Testis (tissue), 2 donors: ENCODE measurements at regions not wholly inside any gene's neighbourhood (a gene's known extent, or its start where the extent isn't known, plus 50 kb on each side); places are given as distances from the start of the nearest gene placed in this dataset.

Experiments used
- POLR2A ChIP-seq: fragments of 450-650 bp; IDR thresholded peaks from one replicate; pipeline ENCODE4 v1.6.1; 2017; ENCODE audit warnings: antibody characterized with exemption, mild to moderate bottlenecking, moderate library complexity
- TF ChIP-seq, protein P1 (sequence below), 3 experiments: fragments of 450-650 bp in 2 of 3; fragments of 200-600 bp in 1 of 3; sonication (generic) in 1 of 3; IDR thresholded peaks; one replicate each; pipeline ENCODE4 v1.5.1; 2016 to 2019; ENCODE audit warnings: antibody characterized with exemption in 3 of 3, mild to moderate bottlenecking in 2 of 3, moderate library complexity in 1 of 3

DNA sequence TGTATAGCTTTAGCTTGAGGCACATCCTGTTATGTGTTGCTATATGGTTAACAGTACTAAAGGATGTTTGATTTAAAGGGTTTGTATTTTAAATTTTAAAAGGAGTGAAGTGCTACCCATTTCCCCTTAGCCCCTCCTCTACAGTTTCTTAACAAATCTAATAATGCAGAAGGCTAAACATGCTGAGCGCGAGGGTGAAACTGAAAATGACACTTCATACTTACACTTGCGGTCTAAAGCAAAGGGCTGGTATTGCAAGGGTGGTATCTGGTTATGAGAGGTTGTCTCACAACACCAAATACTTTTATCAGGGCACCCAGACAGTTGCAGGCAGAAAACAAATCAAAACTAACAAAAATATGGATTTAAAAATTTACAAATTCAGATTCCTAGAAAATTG lies 172.3 kb downstream of the SIPA1L2 start:
- TF ChIP-seq, protein P1, sequence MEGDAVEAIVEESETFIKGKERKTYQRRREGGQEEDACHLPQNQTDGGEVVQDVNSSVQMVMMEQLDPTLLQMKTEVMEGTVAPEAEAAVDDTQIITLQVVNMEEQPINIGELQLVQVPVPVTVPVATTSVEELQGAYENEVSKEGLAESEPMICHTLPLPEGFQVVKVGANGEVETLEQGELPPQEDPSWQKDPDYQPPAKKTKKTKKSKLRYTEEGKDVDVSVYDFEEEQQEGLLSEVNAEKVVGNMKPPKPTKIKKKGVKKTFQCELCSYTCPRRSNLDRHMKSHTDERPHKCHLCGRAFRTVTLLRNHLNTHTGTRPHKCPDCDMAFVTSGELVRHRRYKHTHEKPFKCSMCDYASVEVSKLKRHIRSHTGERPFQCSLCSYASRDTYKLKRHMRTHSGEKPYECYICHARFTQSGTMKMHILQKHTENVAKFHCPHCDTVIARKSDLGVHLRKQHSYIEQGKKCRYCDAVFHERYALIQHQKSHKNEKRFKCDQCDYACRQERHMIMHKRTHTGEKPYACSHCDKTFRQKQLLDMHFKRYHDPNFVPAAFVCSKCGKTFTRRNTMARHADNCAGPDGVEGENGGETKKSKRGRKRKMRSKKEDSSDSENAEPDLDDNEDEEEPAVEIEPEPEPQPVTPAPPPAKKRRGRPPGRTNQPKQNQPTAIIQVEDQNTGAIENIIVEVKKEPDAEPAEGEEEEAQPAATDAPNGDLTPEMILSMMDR (IDR thresholded peaks at IDR 0.05), result no peak
- TF ChIP-seq POLR2A, result no peak
